Activated T-cell treated with anti-CD3 and anti-CD28 coated beads, Interleukin-2, amount 50 U/mL, for 72 hours (primary cell): ENCODE measurements at regions not wholly inside any gene's neighbourhood (a gene's known extent, or its start where the extent isn't known, plus 50 kb on each side); places are given as distances from the start of the nearest gene placed in this dataset.

Experiments
- ATAC-seq, 2 donors: fragments of 150-1000 bp; cut with Tn5 transposase; replicated peaks in 1 of 2; 2 replicates each; pipeline ENCODE4 v1.10.0; 2021; ENCODE audit warnings: moderate library complexity in 2 of 2, mild to moderate bottlenecking in 1 of 2
- DNase-seq, 2 donors: peaks; one replicate each; pipeline ENCODE4 v3.0.0; 2021 to 2022; ENCODE audit warnings: mixed read lengths in 1 of 2
- H3K27ac Mint-ChIP-seq: one replicate; pipeline ENCODE4 v1.8.0; 2022; ENCODE audit warnings: mild to moderate bottlenecking, moderate library complexity, mixed read lengths
- H3K27me3 Mint-ChIP-seq: one replicate; pipeline ENCODE4 v1.8.0; 2022; ENCODE audit warnings: low read depth, mixed read lengths
- H3K36me3 Mint-ChIP-seq, 2 donors: one replicate each; pipeline ENCODE4 v1.8.0; 2022; ENCODE audit warnings: mixed read lengths in 2 of 2, mild to moderate bottlenecking in 1 of 2; ENCODE audit not compliant: insufficient read depth in 2 of 2
- H3K4me1 Mint-ChIP-seq: one replicate; pipeline ENCODE4 v1.8.0; 2022; ENCODE audit warnings: low read depth, mixed read lengths
- H3K4me3 Mint-ChIP-seq, 2 donors: one replicate each; pipeline ENCODE4 v1.8.0; 2022; ENCODE audit warnings: mild to moderate bottlenecking in 2 of 2, mixed read lengths in 2 of 2, moderate library complexity in 2 of 2
- H3K9me3 Mint-ChIP-seq, 2 donors: one replicate each; pipeline ENCODE4 v1.8.0; 2022; ENCODE audit warnings: mixed read lengths in 2 of 2

DNA sequence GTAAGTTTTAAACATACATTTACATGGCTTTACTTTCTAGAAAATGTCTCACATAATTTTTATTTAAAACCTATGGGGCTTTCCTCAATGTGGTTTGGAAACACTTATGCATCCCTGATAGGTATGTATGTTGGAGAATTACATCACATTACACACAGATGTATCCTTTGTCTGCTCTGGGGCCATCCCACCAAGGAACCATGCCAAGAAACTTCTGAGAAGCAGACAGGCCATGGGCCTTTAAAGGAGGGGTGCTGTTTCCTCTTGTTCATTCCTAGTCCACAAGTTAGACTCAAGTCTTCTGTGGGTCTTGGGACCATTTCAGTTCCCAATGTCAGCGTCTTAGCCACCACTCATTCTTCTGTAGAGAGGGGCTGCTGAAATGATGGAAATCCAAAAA is 162.0 kb upstream of the SETBP1 start:
- no peaks in the 10 kb centered on the region for H3K9me3 Mint-ChIP-seq
- H3K4me3 Mint-ChIP-seq: no peak overlapping the region
- ATAC-seq: no peak
- DNase-seq: no peak
- no peak overlapping the region for H3K27ac Mint-ChIP-seq
- no peaks in the 10 kb centered on the region for H3K36me3 Mint-ChIP-seq
- H3K4me1 Mint-ChIP-seq: no peaks in the 10 kb centered on the region
- no peaks in the 10 kb centered on the region for H3K27me3 Mint-ChIP-seq

GRCh38 chr18:44520981-44521667 is 159.6 kb upstream of the SETBP1 start:
- Mint-ChIP-seq H3K4me3 (no peak overlapping the region), H3K4me1 (no peaks in the 10 kb centered on the region), H3K27ac (no peak overlapping the region), H3K9me3 (peaks cover 0 to 2% of the 10 kb centered on the region in 2 donors), H3K27me3 (no peaks in the 10 kb centered on the region), H3K36me3 (no peaks in the 10 kb centered on the region)
- DNase-seq: no peak
- ATAC-seq: no peak

- peaks cover 0 to 2% of the 10 kb centered on the region in 2 donors for H3K9me3 Mint-ChIP-seq
- ATAC-seq: no peak
- no peaks in the 10 kb centered on the region for H3K36me3 Mint-ChIP-seq
- no peak overlapping the region for H3K4me3 Mint-ChIP-seq
- peak overlapping the region; percentile 62 for H3K27ac Mint-ChIP-seq
- H3K4me1 Mint-ChIP-seq: no peaks in the 10 kb centered on the region
- no peak for DNase-seq
- no peaks in the 10 kb centered on the region for H3K27me3 Mint-ChIP-seq
These were observed 159.0 kb upstream of the SETBP1 start for GRCh38 chr18:44521668-44522022.

- Mint-ChIP-seq H3K27me3 (no peaks in the 10 kb centered on the region), H3K9me3 (peaks cover 0 to 2% of the 10 kb centered on the region in 2 donors), H3K4me1 (no peaks in the 10 kb centered on the region), H3K27ac (no peak overlapping the region), H3K4me3 (no peak overlapping the region), H3K36me3 (no peaks in the 10 kb centered on the region)
- ATAC-seq (no peak), DNase-seq (no peak)
These were observed 153.8 kb upstream of the SETBP1 start for GRCh38 chr18:44526705-44527415.

GRCh38 chr18:44533071-44533470 is 147.6 kb upstream of the SETBP1 start:
- Mint-ChIP-seq H3K9me3 (no peaks in the 10 kb centered on the region), H3K4me1 (no peaks in the 10 kb centered on the region), H3K27me3 (no peaks in the 10 kb centered on the region), H3K36me3 (no peaks in the 10 kb centered on the region), H3K4me3 (no peak overlapping the region), H3K27ac (no peak overlapping the region)
- ATAC-seq (no peak), DNase-seq (no peak)

DNA sequence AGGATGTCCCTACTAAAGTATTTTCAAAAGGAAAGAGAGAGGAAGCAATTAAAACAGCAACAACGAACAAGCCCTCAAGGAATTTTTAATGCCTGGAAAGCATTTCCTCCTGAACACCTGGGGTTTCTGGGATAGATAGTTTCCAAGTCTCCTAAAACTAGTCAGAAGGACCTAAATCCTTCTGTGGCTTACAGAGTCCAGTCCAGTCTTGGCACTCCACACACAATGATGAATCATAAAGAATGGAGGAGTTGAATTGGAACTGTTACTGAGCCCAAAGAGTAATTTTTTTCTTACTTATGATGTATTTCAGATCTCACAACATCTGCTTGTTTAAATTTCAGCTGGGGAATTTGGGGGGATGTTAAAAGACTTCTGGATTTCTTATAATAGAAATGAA is 144.6 kb upstream of the SETBP1 start:
- Mint-ChIP-seq H3K27ac (no peak overlapping the region), H3K27me3 (no peaks in the 10 kb centered on the region), H3K4me3 (no peak overlapping the region), H3K36me3 (no peaks in the 10 kb centered on the region), H3K9me3 (no peaks in the 10 kb centered on the region), H3K4me1 (no peaks in the 10 kb centered on the region)
- DNase-seq (no peak), ATAC-seq (no peak)

- Mint-ChIP-seq H3K4me1 (no peaks in the 10 kb centered on the region), H3K4me3 (no peak overlapping the region), H3K27me3 (no peaks in the 10 kb centered on the region), H3K36me3 (no peaks in the 10 kb centered on the region), H3K9me3 (no peaks in the 10 kb centered on the region), H3K27ac (no peak overlapping the region)
- ATAC-seq (no peak), DNase-seq (no peak)
These were observed 144.1 kb upstream of the SETBP1 start for GRCh38 chr18:44536619-44537018.

GRCh38 chr18:44537526-44537925 is 143.2 kb upstream of the SETBP1 start:
- Mint-ChIP-seq H3K4me3 (no peak overlapping the region), H3K9me3 (no peaks in the 10 kb centered on the region), H3K36me3 (no peaks in the 10 kb centered on the region), H3K27ac (no peak overlapping the region), H3K27me3 (no peaks in the 10 kb centered on the region), H3K4me1 (no peaks in the 10 kb centered on the region)
- ATAC-seq: no peak
- no peak for DNase-seq

- no peaks in the 10 kb centered on the region for H3K4me1 Mint-ChIP-seq
These were observed 140.8 kb upstream of the SETBP1 start for GRCh38 chr18:44539926-44540325.

DNA sequence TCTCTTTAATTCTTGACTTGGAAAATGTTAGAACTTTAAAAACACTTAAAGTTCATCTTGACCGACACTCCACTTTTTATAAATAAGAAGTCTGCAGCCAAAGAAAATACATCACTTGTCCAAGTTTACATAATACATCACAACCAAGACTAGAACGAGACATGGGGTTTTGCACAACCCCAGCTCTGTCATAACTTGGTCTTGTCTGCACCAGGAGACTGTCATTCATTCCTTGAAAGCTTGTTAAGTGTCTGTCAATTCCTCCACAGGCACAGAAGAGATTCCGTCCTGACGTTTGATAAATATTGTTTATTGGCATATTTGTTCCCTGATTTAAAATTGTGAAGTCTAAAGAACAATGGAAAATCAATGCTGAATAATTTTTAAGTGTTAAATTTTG is 139.5 kb upstream of the SETBP1 start:
- Mint-ChIP-seq H3K4me1 (no peaks in the 10 kb centered on the region), H3K9me3 (no peaks in the 10 kb centered on the region), H3K4me3 (no peak overlapping the region), H3K36me3 (no peaks in the 10 kb centered on the region), H3K27ac (no peak overlapping the region), H3K27me3 (no peaks in the 10 kb centered on the region)
- DNase-seq: no peak
- ATAC-seq: no peak

More at GRCh38 chr18:44539926-44540325, 140.8 kb upstream of the SETBP1 start:
- Mint-ChIP-seq H3K9me3 (no peaks in the 10 kb centered on the region), H3K36me3 (no peaks in the 10 kb centered on the region), H3K4me3 (no peak overlapping the region), H3K27me3 (no peaks in the 10 kb centered on the region), H3K27ac (no peak overlapping the region)
- ATAC-seq: no peak
- no peak for DNase-seq

DNA sequence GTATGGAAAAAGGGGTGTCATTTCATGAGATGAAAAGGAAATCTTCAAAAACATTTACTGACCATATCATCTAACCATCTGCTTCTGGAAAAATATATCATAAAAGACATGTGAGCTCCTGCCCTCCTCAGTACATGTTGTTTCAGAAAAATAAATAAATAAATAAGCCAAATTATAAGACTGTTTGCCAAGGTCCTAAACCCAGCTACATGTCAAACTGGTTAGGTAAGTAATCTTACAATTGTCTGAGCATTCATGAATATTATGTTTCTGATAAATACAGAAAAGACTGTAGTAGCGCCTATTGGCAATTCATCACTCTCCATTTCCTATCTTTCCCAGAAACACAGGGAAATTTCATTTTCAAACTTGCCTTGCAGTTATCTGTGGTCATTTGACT is 138.9 kb upstream of the SETBP1 start:
- Mint-ChIP-seq H3K4me3 (no peak overlapping the region), H3K36me3 (no peaks in the 10 kb centered on the region), H3K4me1 (no peaks in the 10 kb centered on the region), H3K27ac (no peak overlapping the region), H3K27me3 (no peaks in the 10 kb centered on the region), H3K9me3 (no peaks in the 10 kb centered on the region)
- DNase-seq (no peak), ATAC-seq (no peak)

DNA sequence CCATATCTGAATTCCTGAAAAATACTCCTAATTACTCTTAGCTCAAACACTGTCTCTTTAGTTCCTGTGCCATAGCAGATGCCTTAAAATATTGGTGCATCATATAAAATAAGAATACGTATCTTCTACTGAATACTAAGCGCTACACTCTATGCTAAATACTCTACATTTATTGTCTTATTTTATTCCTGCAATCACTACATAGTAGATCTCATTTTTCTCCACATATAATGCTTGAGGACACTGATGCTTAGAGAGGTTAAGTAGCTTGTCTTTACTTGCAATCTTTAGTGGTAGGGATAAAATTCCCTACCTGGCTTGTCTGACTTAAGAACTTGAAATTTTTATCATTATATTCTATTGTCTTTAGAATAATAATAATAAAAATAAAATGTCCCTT is 137.3 kb upstream of the SETBP1 start:
- Mint-ChIP-seq H3K36me3 (no peaks in the 10 kb centered on the region), H3K4me3 (no peak overlapping the region), H3K4me1 (no peaks in the 10 kb centered on the region), H3K27me3 (no peaks in the 10 kb centered on the region), H3K9me3 (no peaks in the 10 kb centered on the region), H3K27ac (no peak overlapping the region)
- DNase-seq: no peak
- ATAC-seq: peak in 1 of 2 donors; percentile 54

DNA sequence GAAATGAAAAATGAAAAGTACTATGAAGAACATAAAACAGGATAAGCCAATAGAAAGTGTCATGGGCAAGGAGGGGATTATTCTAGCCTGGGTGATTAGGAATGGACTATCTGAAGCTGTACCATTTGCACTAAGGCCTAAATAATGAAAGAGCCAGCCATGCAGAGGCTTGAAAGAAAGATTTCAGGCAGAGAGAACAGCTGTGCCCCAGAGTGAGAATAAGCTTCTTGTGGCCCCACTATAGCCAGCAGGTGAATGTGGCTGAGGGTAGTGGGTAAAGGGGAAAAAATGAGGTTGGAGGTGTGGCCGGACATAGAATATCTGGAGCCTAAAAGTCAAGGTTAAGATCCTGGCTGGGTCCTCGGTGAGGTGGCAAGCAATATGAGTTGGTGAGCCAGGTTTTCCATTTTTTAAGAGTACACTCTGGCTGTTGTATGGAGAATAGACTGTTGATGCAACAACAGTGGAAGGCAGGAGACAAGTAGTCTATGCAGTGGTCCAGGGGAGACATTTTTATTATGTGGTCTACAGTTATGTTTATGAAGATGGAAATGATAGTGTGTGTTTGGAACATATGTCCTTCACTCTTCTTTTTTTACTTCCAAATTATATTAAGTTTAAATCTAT is 135.2 kb upstream of the SETBP1 start:
- ATAC-seq (peak in 1 of 2 donors; percentile 60), DNase-seq (no peak)
- no peaks in the 10 kb centered on the region for H3K9me3 Mint-ChIP-seq
- H3K4me3 Mint-ChIP-seq: no peak overlapping the region
- H3K4me1 Mint-ChIP-seq: peaks cover 7% of the 10 kb centered on the region
- H3K27me3 Mint-ChIP-seq: no peaks in the 10 kb centered on the region
- H3K27ac Mint-ChIP-seq: no peak overlapping the region
- no peaks in the 10 kb centered on the region for H3K36me3 Mint-ChIP-seq
